Vagina (tissue), 2 donors: ENCODE measurements at regions not wholly inside any gene's neighbourhood (a gene's known extent, or its start where the extent isn't known, plus 50 kb on each side); places are given as distances from the start of the nearest gene placed in this dataset.

Experiments
- DNase-seq, 2 donors: peaks; one replicate each; pipeline ENCODE4 v3.0.0-alpha.2; 2017; ENCODE audit errors: extremely low spot score in 2 of 2
- H3K27ac ChIP-seq: fragments of 200-600 bp; sonication (generic); one replicate; pipeline ENCODE4 v1.5.1; 2019
- H3K27me3 ChIP-seq: fragments of 200-600 bp; sonication (generic); one replicate; pipeline ENCODE4 v1.5.1; 2019
- H3K36me3 ChIP-seq, 2 donors: fragments of 200-600 bp; sonication (generic); one replicate each; pipeline ENCODE4 v1.5.1; 2017 to 2019
- H3K4me1 ChIP-seq: fragments of 200-600 bp; sonication (generic); one replicate; pipeline ENCODE4 v1.5.1; 2019
- H3K4me3 ChIP-seq, 2 donors: fragments of 200-600 bp; sonication (generic); 1 replicate in 1 of 2; 2 replicates in 1 of 2; pipeline ENCODE4 v1.5.1; 2016 to 2019
- H3K9me3 ChIP-seq: fragments of 200-600 bp; sonication (generic); one replicate; pipeline ENCODE4 v1.5.1; 2019
- CTCF ChIP-seq, 3 experiments: fragments of 450-650 bp in 2 of 3; fragments of 200-600 bp in 1 of 3; sonication (generic) in 1 of 3; IDR thresholded peaks; one replicate each; pipeline ENCODE4 v1.5.1; 2017 to 2019; ENCODE audit warnings: antibody characterized with exemption in 3 of 3, mild to moderate bottlenecking in 2 of 3, moderate library complexity in 2 of 3
- POLR2A ChIP-seq, 2 donors: fragments of 450-650 bp; IDR thresholded peaks; one replicate each; pipeline ENCODE4 v1.6.1; 2017; ENCODE audit warnings: antibody characterized with exemption in 2 of 2, mild to moderate bottlenecking in 2 of 2, moderate library complexity in 2 of 2
- POLR2AphosphoS5 ChIP-seq, 2 donors: sonication (generic); formaldehyde crosslinking; IDR thresholded peaks; one replicate each; pipeline ENCODE4 v1.9.0; 2017; ENCODE audit warnings: antibody characterized with exemption in 2 of 2, mild to moderate bottlenecking in 2 of 2, low read depth in 1 of 2; ENCODE audit not compliant: insufficient read depth in 1 of 2
- intact Hi-C: fragments of 100-400 bp; cut with DNase I; formaldehyde crosslinking; loops from one replicate; pipeline ENCODE4 v1.15.1; 2023

DNA sequence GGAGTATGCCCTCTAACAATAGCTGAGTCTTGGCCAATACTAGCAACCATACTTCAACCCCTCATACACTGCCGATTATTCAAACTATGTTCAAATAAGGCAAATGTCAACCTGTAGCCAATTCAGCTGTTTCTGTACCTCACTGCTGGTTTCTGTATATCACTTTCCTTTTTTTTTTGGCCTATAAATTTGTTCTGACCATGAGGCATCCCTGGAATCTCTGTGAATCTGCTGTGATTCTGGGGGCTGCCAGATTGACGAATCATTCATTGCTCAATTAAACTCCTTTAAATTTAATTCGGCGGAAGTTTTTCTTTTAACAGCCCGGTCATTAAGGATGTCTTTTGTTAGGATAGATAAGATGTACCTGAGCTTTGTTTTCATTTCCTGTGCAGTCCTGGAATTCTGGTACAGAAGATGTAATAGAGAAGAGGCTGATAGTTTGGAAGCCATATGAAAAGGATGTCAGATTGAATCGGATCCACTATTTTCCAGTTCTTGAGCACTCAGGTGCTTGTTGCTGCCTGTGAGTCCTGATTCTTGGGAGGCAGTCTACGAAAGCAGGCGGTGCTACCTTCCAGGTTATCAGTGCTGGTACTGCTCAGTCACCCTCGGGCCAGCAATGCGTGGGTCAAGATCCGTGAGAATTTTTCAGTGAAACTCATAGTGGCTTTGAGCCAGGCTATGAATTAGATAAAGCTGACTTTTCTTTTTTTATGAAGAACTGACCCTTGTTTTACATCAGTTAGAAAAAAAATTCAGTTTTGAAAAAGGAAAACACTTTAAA is 106.2 kb upstream of the TUT7 start:
- H3K27me3 ChIP-seq = no peaks in the 10 kb centered on the region
- TF ChIP-seq CTCF (IDR thresholded peaks at IDR 0.05) (no peak), POLR2AphosphoS5 (IDR thresholded peaks at IDR 0.05; ENCODE audit: insufficient read depth in 1 of 2, low read depth in 1 of 2) (no peak), POLR2A (IDR thresholded peaks at IDR 0.05) (no peak)
- no peak for DNase-seq
- H3K9me3 ChIP-seq = no peaks in the 10 kb centered on the region
- no peak overlapping the region for H3K27ac ChIP-seq
- H3K4me1 ChIP-seq = no peaks in the 10 kb centered on the region
- intact Hi-C loops = no loop called here
- no peaks in the 10 kb centered on the region for H3K36me3 ChIP-seq
- H3K4me3 ChIP-seq = no peak overlapping the region

- no peak for DNase-seq
- H3K27me3 ChIP-seq = no peaks in the 10 kb centered on the region
- intact Hi-C loops = no loop called here
- H3K9me3 ChIP-seq = no peaks in the 10 kb centered on the region
- TF ChIP-seq CTCF (IDR thresholded peaks at IDR 0.05) = no peak
- TF ChIP-seq POLR2AphosphoS5 (IDR thresholded peaks at IDR 0.05; ENCODE audit: insufficient read depth in 1 of 2, low read depth in 1 of 2) = no peak
- TF ChIP-seq POLR2A (IDR thresholded peaks at IDR 0.05) = no peak
- no peaks in the 10 kb centered on the region for H3K36me3 ChIP-seq
- no peaks in the 10 kb centered on the region for H3K4me1 ChIP-seq
- H3K4me3 ChIP-seq = no peak overlapping the region
- H3K27ac ChIP-seq = no peak overlapping the region
Observed at GRCh38 chr9:86459599-86460155, 105.5 kb upstream of the TUT7 start.

DNA sequence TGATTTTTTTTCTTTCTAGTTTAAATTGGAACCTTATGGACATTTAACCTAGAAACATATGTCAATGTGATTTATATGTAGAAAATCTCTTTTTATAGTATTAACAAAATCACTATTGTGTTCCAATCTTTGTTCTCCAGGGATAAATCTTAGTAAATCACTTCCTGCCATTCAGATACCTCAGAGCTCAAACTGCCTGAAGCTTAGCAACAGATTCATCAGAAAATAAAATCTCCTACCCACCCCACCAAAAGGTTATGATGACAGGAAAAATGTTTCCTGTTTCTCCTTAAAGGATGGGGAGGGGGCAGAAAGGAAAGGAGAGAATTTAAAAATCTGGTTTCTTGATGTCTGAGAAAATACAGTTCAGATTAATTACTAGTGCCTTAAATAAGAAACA is 105.0 kb upstream of the TUT7 start:
- intact Hi-C loops = no loop called here
- H3K27ac ChIP-seq = no peak overlapping the region
- no peak overlapping the region for H3K4me3 ChIP-seq
- H3K9me3 ChIP-seq = no peaks in the 10 kb centered on the region
- TF ChIP-seq POLR2AphosphoS5 (IDR thresholded peaks at IDR 0.05; ENCODE audit: insufficient read depth in 1 of 2, low read depth in 1 of 2) (no peak), POLR2A (IDR thresholded peaks at IDR 0.05) (no peak), CTCF (IDR thresholded peaks at IDR 0.05) (no peak)
- H3K4me1 ChIP-seq = no peaks in the 10 kb centered on the region
- no peaks in the 10 kb centered on the region for H3K36me3 ChIP-seq
- no peak for DNase-seq
- no peaks in the 10 kb centered on the region for H3K27me3 ChIP-seq

DNA sequence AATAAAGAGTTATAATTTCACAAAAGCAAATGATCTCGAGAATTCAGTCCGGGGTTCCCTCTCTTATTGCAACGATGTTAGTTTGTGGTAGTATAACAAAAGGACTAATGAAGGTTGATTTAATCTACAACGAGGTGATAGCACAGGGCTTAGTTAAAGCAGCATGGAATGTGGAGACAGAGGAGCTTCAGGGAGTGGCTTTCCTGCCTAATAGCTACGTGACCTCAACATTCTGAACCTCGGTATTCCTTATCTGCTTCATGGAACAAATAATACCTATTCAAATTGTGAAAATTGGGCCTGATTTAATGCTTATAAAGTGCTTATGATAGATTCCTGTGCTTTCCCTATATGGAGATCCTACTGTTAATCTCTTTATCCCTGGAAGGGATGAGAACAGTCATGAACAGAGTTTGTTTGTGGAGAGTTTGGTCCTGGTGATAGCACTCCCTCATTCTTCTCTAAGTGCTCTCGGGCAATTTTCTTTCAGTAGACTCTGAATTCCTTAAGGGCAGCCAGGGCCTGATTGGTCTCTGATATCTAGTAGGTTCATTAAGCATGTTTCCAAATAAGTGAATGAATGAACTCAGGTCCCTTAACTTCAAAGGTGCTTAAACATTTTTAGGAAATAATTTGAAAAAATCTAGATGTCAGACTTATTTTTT is 104.1 kb upstream of the TUT7 start:
- Histone ChIP-seq H3K4me3 (no peak overlapping the region), H3K9me3 (no peaks in the 10 kb centered on the region), H3K36me3 (no peaks in the 10 kb centered on the region), H3K27ac (no peak overlapping the region), H3K27me3 (no peaks in the 10 kb centered on the region), H3K4me1 (no peaks in the 10 kb centered on the region)
- TF ChIP-seq POLR2A (IDR thresholded peaks at IDR 0.05) (no peak), POLR2AphosphoS5 (IDR thresholded peaks at IDR 0.05; ENCODE audit: insufficient read depth in 1 of 2, low read depth in 1 of 2) (no peak), CTCF (IDR thresholded peaks at IDR 0.05) (no peak)
- intact Hi-C loops = no loop called here
- no peak for DNase-seq

GRCh38 chr9:86456416-86456815 is 102.2 kb upstream of the TUT7 start:
- H3K27ac ChIP-seq = no peak overlapping the region
- TF ChIP-seq CTCF (IDR thresholded peaks at IDR 0.05) (no peak), POLR2AphosphoS5 (IDR thresholded peaks at IDR 0.05; ENCODE audit: insufficient read depth in 1 of 2, low read depth in 1 of 2) (no peak), POLR2A (IDR thresholded peaks at IDR 0.05) (no peak)
- H3K4me1 ChIP-seq = no peaks in the 10 kb centered on the region
- no peaks in the 10 kb centered on the region for H3K36me3 ChIP-seq
- H3K9me3 ChIP-seq = no peaks in the 10 kb centered on the region
- DNase-seq = no peak
- intact Hi-C loops = no loop called here
- H3K4me3 ChIP-seq = no peak overlapping the region
- H3K27me3 ChIP-seq = no peaks in the 10 kb centered on the region
